ENCODE measurements at regions not wholly inside any gene's neighbourhood (a gene's known extent, or its start where the extent isn't known, plus 50 kb on each side); places are given as distances from the start of the nearest gene placed in this dataset.

- H3K27ac Mint-ChIP-seq = no peak overlapping the region
- peaks cover 25% of the 10 kb centered on the region for H3K9me3 Mint-ChIP-seq
- H3K4me1 Mint-ChIP-seq = no peaks in the 10 kb centered on the region
- H3K36me3 Mint-ChIP-seq = no peaks in the 10 kb centered on the region
- no peak overlapping the region for H3K4me3 Mint-ChIP-seq
- ATAC-seq (no peak), DNase-seq (ENCODE audit: low spot score in 2 of 2) (no peak)
Measured at GRCh38 chr2:104025295-104025694, 828.6 kb upstream of the POU3F3 start.

- H3K4me1 Mint-ChIP-seq = no peaks in the 10 kb centered on the region
- H3K27ac Mint-ChIP-seq = no peak overlapping the region
- no peaks in the 10 kb centered on the region for H3K36me3 Mint-ChIP-seq
- DNase-seq (ENCODE audit: low spot score in 2 of 2) (no peak), ATAC-seq (no peak)
- no peak overlapping the region for H3K4me3 Mint-ChIP-seq
- H3K9me3 Mint-ChIP-seq = peaks cover 19% of the 10 kb centered on the region
Measured at GRCh38 chr2:104026725-104027124, 827.2 kb upstream of the POU3F3 start.

- no peaks in the 10 kb centered on the region for H3K4me1 Mint-ChIP-seq
Measured at GRCh38 chr2:104027321-104027720, 826.6 kb upstream of the POU3F3 start.

GRCh38 chr2:104028061-104028460 lies 825.9 kb upstream of the POU3F3 start:
- Mint-ChIP-seq H3K4me3 (no peak overlapping the region), H3K36me3 (no peaks in the 10 kb centered on the region)
- ATAC-seq = no peak

More at GRCh38 chr2:104027321-104027720, 826.6 kb upstream of the POU3F3 start:
- Mint-ChIP-seq H3K4me3 (no peak overlapping the region), H3K27ac (no peak overlapping the region), H3K36me3 (no peaks in the 10 kb centered on the region), H3K9me3 (peaks cover 18% of the 10 kb centered on the region)
- ATAC-seq (no peak), DNase-seq (ENCODE audit: low spot score in 2 of 2) (no peak)

DNA sequence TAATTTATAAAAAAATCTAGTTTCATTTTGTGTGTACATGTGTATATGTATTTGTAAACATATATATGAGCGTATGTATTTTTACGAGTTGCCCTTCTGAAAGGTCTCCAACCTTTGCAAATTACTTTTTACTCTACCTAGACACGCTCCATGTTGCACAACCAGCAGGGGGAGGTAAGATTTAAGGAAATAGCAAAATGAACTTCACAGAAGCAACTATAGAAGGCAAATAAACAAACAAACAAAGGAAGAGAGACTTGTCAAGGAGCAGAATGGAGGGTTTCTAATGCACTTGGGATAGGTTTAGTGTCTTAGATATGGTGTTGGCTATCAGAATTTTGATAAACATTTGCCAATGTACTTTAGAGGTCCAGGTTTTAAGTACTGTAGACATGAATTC lies 820.5 kb upstream of the POU3F3 start:
- ATAC-seq = no peak
- Mint-ChIP-seq H3K36me3 (no peaks in the 10 kb centered on the region), H3K4me1 (no peaks in the 10 kb centered on the region), H3K27ac (no peak overlapping the region), H3K9me3 (peaks cover 14% of the 10 kb centered on the region), H3K4me3 (no peak overlapping the region)
- DNase-seq (ENCODE audit: low spot score in 2 of 2) = no peak

More at GRCh38 chr2:104028061-104028460, 825.9 kb upstream of the POU3F3 start:
- Mint-ChIP-seq H3K4me1 (no peaks in the 10 kb centered on the region), H3K9me3 (peaks cover 14% of the 10 kb centered on the region), H3K27ac (no peak overlapping the region)
- DNase-seq (ENCODE audit: low spot score in 2 of 2) = no peak

GRCh38 chr2:104040771-104041170 lies 813.1 kb upstream of the POU3F3 start:
- no peaks in the 10 kb centered on the region for H3K4me1 Mint-ChIP-seq
- H3K36me3 Mint-ChIP-seq = no peaks in the 10 kb centered on the region
- no peak overlapping the region for H3K4me3 Mint-ChIP-seq
- peaks cover 8% of the 10 kb centered on the region for H3K9me3 Mint-ChIP-seq
- ATAC-seq (no peak), DNase-seq (ENCODE audit: low spot score in 2 of 2) (no peak)
- no peak overlapping the region for H3K27ac Mint-ChIP-seq

DNA sequence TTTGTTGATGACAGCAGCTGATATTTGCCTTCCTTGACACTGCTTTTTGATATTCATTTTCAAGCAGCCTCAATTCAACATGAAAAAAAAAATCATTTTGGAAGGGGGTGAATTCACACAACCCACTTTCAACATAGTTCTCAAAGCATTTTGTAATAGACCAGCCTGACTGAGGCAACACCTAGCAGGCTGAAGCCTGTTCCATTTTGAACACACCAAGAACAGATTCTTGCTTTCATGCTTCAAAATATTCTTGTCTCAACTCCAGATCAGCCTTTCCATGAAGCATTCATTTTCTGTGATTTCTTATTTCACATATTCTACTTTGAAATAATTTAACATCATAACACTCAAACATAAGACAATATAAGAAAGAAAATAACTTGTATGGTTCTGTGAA lies 812.6 kb upstream of the POU3F3 start:
- Mint-ChIP-seq H3K4me3 (no peak overlapping the region), H3K27ac (no peak overlapping the region), H3K36me3 (no peaks in the 10 kb centered on the region), H3K9me3 (peaks cover 8% of the 10 kb centered on the region), H3K4me1 (no peaks in the 10 kb centered on the region)
- no peak for DNase-seq (ENCODE audit: low spot score in 2 of 2)
- no peak for ATAC-seq

DNA sequence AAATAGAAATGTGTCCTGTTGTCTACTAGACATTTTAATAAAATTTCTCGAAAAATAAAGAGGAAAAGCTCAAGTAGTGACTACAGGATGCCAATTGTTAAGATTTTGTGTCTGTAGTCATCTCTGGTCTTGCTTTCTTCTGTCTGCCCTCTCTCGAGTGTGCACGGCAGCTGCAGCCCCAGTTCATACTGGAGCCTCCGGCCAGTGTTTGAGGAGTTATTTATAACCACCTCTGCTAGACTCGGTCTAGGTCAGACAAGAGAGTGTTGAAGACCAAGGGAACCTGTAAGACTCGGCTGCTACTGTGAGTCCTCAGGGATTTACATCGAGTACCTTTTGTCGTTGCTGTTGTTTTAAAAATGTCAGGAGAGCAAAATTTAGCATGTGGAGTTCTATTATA lies 810.1 kb upstream of the POU3F3 start:
- H3K9me3 Mint-ChIP-seq = peaks cover 15% of the 10 kb centered on the region
- no peak overlapping the region for H3K4me3 Mint-ChIP-seq
- no peak overlapping the region for H3K27ac Mint-ChIP-seq
- no peaks in the 10 kb centered on the region for H3K36me3 Mint-ChIP-seq
- H3K4me1 Mint-ChIP-seq = no peaks in the 10 kb centered on the region
- DNase-seq (ENCODE audit: low spot score in 2 of 2) = no peak
- ATAC-seq = no peak

GRCh38 chr2:104045071-104045470 lies 808.8 kb upstream of the POU3F3 start:
- Mint-ChIP-seq H3K9me3 (peaks cover 15% of the 10 kb centered on the region), H3K27ac (no peak overlapping the region), H3K36me3 (no peaks in the 10 kb centered on the region), H3K4me1 (no peaks in the 10 kb centered on the region), H3K4me3 (no peak overlapping the region)
- no peak for DNase-seq (ENCODE audit: low spot score in 2 of 2)
- no peak for ATAC-seq

DNA sequence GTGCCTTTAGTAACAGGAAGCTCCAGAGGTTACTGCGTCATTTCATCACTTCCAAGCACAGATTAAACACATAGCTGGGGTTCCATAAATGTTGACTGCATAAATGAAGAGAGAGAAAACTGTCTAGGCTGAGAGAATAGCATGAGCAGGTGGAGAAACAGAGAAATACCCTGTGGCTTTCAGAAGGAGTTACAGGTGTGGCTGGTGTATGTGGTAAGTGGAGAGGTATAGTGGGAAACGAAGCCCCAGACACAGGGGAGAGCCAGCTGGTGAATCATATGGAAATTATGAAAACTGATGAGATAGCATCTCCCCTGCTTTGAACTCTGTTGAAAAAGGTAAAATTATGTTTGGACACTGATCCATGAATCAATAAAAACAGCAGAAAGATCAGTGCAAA lies 807.4 kb upstream of the POU3F3 start:
- no peaks in the 10 kb centered on the region for H3K4me1 Mint-ChIP-seq
- no peak overlapping the region for H3K4me3 Mint-ChIP-seq
- H3K9me3 Mint-ChIP-seq = peaks cover 17% of the 10 kb centered on the region
- no peak for ATAC-seq
- no peaks in the 10 kb centered on the region for H3K36me3 Mint-ChIP-seq
- H3K27ac Mint-ChIP-seq = no peak overlapping the region
- no peak for DNase-seq (ENCODE audit: low spot score in 2 of 2)

GRCh38 chr2:104047516-104047915 lies 806.4 kb upstream of the POU3F3 start:
- Mint-ChIP-seq H3K27ac (no peak overlapping the region), H3K4me1 (no peaks in the 10 kb centered on the region), H3K4me3 (no peak overlapping the region)

GRCh38 chr2:104049438-104049837 lies 804.5 kb upstream of the POU3F3 start:
- no peak overlapping the region for H3K27ac Mint-ChIP-seq
- ATAC-seq (no peak), DNase-seq (ENCODE audit: low spot score in 2 of 2) (no peak)
- no peaks in the 10 kb centered on the region for H3K4me1 Mint-ChIP-seq
- no peak overlapping the region for H3K4me3 Mint-ChIP-seq
- no peaks in the 10 kb centered on the region for H3K36me3 Mint-ChIP-seq
- H3K9me3 Mint-ChIP-seq = peaks cover 24% of the 10 kb centered on the region

More at GRCh38 chr2:104047516-104047915, 806.4 kb upstream of the POU3F3 start:
- DNase-seq (ENCODE audit: low spot score in 2 of 2) (no peak), ATAC-seq (no peak)
- H3K36me3 Mint-ChIP-seq = no peaks in the 10 kb centered on the region
- peaks cover 22% of the 10 kb centered on the region for H3K9me3 Mint-ChIP-seq

GRCh38 chr2:104049981-104050380 lies 803.9 kb upstream of the POU3F3 start:
- no peaks in the 10 kb centered on the region for H3K36me3 Mint-ChIP-seq
- H3K9me3 Mint-ChIP-seq = peaks cover 24% of the 10 kb centered on the region
- H3K4me1 Mint-ChIP-seq = no peaks in the 10 kb centered on the region
- no peak for DNase-seq (ENCODE audit: low spot score in 2 of 2)
- no peak overlapping the region for H3K27ac Mint-ChIP-seq
- no peak overlapping the region for H3K4me3 Mint-ChIP-seq
- ATAC-seq = no peak

DNA sequence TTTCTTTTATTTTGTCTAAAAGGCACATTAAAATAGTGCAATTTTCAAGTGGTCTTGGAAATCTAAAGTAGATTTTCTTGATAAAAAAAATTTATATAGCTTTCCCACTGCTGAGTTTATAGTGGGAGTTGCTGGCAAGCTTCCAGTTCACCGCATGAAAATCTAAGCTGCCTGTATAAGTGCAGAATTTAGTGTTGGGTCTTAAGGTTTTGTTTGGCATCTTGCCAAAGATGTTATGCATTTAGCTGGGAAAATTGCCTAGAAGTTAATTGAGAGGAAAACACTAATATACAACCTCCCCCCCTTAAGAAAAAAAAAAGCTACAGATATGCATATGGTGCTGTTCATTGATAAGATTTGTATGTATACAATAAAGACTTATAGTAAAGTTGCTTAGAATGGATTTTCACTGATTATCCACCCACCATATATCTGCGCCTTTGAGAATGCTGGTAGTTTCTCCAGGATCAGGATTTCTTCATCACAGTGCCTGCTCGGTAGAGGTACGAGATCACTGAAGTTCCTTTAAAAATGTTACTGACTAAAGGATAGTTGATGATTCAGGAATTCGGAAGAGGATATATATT lies 803.2 kb upstream of the POU3F3 start:
- no peak for DNase-seq (ENCODE audit: low spot score in 2 of 2)
- ATAC-seq = no peak
- no peak overlapping the region for H3K4me3 Mint-ChIP-seq
- H3K9me3 Mint-ChIP-seq = peaks cover 24% of the 10 kb centered on the region
- H3K36me3 Mint-ChIP-seq = no peaks in the 10 kb centered on the region
- H3K27ac Mint-ChIP-seq = no peak overlapping the region
- H3K4me1 Mint-ChIP-seq = no peaks in the 10 kb centered on the region

DNA sequence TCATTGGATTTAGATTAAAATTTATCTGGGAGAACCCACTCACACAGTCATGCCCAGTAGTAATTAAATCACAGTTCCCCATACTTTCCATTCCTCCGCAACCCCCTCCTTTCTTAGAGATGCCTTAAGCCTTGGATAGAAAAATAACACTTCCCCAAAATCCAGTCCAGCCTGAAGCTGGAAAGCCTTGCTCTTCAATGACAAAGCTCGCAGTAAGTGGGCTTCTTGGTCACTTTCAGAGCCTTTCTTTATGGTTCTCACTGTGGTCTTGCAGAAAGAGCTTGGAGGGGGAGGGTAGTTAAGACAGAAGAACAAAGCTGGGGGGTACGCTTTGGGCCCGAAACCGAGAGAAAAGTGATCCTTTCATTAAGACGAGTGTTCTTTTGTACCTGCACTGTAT lies 802.1 kb upstream of the POU3F3 start:
- Mint-ChIP-seq H3K36me3 (no peaks in the 10 kb centered on the region), H3K4me1 (no peaks in the 10 kb centered on the region), H3K27ac (no peak overlapping the region), H3K4me3 (no peak overlapping the region), H3K9me3 (peaks cover 24% of the 10 kb centered on the region)
- DNase-seq (ENCODE audit: low spot score in 2 of 2) = no peak
- no peak for ATAC-seq

GRCh38 chr2:104052356-104052755 lies 801.6 kb upstream of the POU3F3 start:
- H3K4me3 Mint-ChIP-seq = no peak overlapping the region
- no peaks in the 10 kb centered on the region for H3K4me1 Mint-ChIP-seq

GRCh38 chr2:104056451-104056850 lies 797.5 kb upstream of the POU3F3 start:
- no peak for ATAC-seq
- no peaks in the 10 kb centered on the region for H3K4me1 Mint-ChIP-seq
- DNase-seq (ENCODE audit: low spot score in 2 of 2) = no peak
- no peak overlapping the region for H3K4me3 Mint-ChIP-seq
- H3K36me3 Mint-ChIP-seq = no peaks in the 10 kb centered on the region
- peaks cover 17% of the 10 kb centered on the region for H3K9me3 Mint-ChIP-seq
- H3K27ac Mint-ChIP-seq = no peak overlapping the region

More at GRCh38 chr2:104052356-104052755, 801.6 kb upstream of the POU3F3 start:
- Mint-ChIP-seq H3K36me3 (no peaks in the 10 kb centered on the region), H3K27ac (no peak overlapping the region), H3K9me3 (peaks cover 21% of the 10 kb centered on the region)
- DNase-seq (ENCODE audit: low spot score in 2 of 2) = no peak
- ATAC-seq = no peak

All from stimulated activated effector memory CD8-positive, alpha-beta T cell treated with anti-CD3 and anti-CD28 coated beads, Interleukin-12 subunit alpha, Interleukin-12 subunit beta, amount 100 ng/mL, for 72 hours (primary cell).